SU-DHL-6 (cell line): ENCODE measurements at regions not wholly inside any gene's neighbourhood (a gene's known extent, or its start where the extent isn't known, plus 50 kb on each side); places are given as distances from the start of the nearest gene placed in this dataset.

ENCODE experiments used
- H2AFZ ChIP-seq: fragments of 200-600 bp; sonication (generic); 2 replicates; pipeline ENCODE4 v1.6.1; 2014; ENCODE audit warnings: low read depth, mild to moderate bottlenecking, moderate library complexity, mixed read lengths, antibody characterized with exemption, low read length; ENCODE audit not compliant: severe bottlenecking
- H3F3A ChIP-seq: fragments of 200-600 bp; shearing (Covaris generic); 2 replicates; pipeline ENCODE4 v1.6.0; 2016; ENCODE audit warnings: antibody characterized with exemption, mild to moderate bottlenecking; ENCODE audit not compliant: insufficient read depth
- H3K27ac ChIP-seq: fragments of 200-600 bp; sonication (generic); 2 replicates; pipeline ENCODE4 v1.5.1; 2016; ENCODE audit warnings: low read depth, mild to moderate bottlenecking, low read length, moderate library complexity, mixed read lengths
- H3K27me3 ChIP-seq: fragments of 200-600 bp; sonication (generic), shearing (Covaris generic); 2 replicates; pipeline ENCODE4 v1.6.0; 2014; ENCODE audit warnings: mild to moderate bottlenecking, low read length
- H3K36me3 ChIP-seq: fragments of 200-600 bp; sonication (generic); 2 replicates; pipeline ENCODE4 v1.6.1; 2014; ENCODE audit warnings: mild to moderate bottlenecking, low read length, mixed read lengths
- H3K4me2 ChIP-seq: fragments of 300-600, 200-600 bp; shearing (Covaris generic), sonication (generic); 2 replicates; pipeline ENCODE4 v1.6.0; 2014; ENCODE audit warnings: low read length, low read depth, mild to moderate bottlenecking; ENCODE audit not compliant: poor library complexity, severe bottlenecking
- H3K4me3 ChIP-seq: fragments of 200-600 bp; sonication (generic); 2 replicates; pipeline ENCODE4 v1.5.1; 2014; ENCODE audit warnings: antibody characterized with exemption, low read length, mild to moderate bottlenecking, mixed read lengths; ENCODE audit not compliant: insufficient read depth, poor library complexity, severe bottlenecking
- H3K79me2 ChIP-seq: fragments of 200-600 bp; sonication (generic); 2 replicates; pipeline ENCODE4 v1.6.1; 2014; ENCODE audit warnings: mild to moderate bottlenecking, low read length, moderate library complexity; ENCODE audit not compliant: insufficient read depth
- H3K9ac ChIP-seq: fragments of 200-600 bp; sonication (generic); 2 replicates; pipeline ENCODE4 v1.7.0; 2014; ENCODE audit warnings: mild to moderate bottlenecking, low read length
- H3K9me2 ChIP-seq: fragments of 200-600 bp; sonication (generic); replicated peaks from 2 replicates; pipeline ENCODE4 v1.6.1; 2014; ENCODE audit warnings: low read length; ENCODE audit not compliant: insufficient read depth
- H3K9me3 ChIP-seq: fragments of 200-600 bp; sonication (generic); 2 replicates; pipeline ENCODE4 v1.6.1; 2014; ENCODE audit warnings: low read length, mixed read lengths; ENCODE audit not compliant: insufficient read depth
- H4K20me1 ChIP-seq: fragments of 200-600 bp; sonication (generic); 2 replicates; pipeline ENCODE4 v1.6.1; 2014; ENCODE audit warnings: low read depth, mild to moderate bottlenecking, antibody characterized with exemption, low read length, moderate library complexity, mixed read lengths
- CTCF ChIP-seq: fragments of 200-600 bp; sonication (generic); IDR thresholded peaks from one replicate; pipeline ENCODE4 v1.5.1; 2017; ENCODE audit warnings: antibody characterized with exemption, mild to moderate bottlenecking, low read length, moderate library complexity; ENCODE audit not compliant: insufficient read depth, poor library complexity, severe bottlenecking
- EZH2phosphoT487 ChIP-seq: fragments of 200-600 bp; sonication (generic), shearing (Covaris generic); conservative IDR thresholded peaks from 2 replicates; pipeline ENCODE4 v1.6.1; 2018; ENCODE audit warnings: mild to moderate bottlenecking, antibody characterized with exemption, low read length, moderate library complexity, mixed read lengths

- no peaks in the 10 kb centered on the region for H3K27me3 ChIP-seq
- H3F3A ChIP-seq, result no peaks in the 10 kb centered on the region
- no peak overlapping the region for H2AFZ ChIP-seq
- no peaks in the 10 kb centered on the region for H3K9me3 ChIP-seq
- H3K9ac ChIP-seq, result no peak overlapping the region
- no peaks in the 10 kb centered on the region for H3K79me2 ChIP-seq
- TF ChIP-seq CTCF, result no peak
- no peaks in the 10 kb centered on the region for H3K9me2 ChIP-seq
- no peaks in the 10 kb centered on the region for H3K36me3 ChIP-seq
- H3K4me3 ChIP-seq, result no peak overlapping the region
- no peaks in the 10 kb centered on the region for H4K20me1 ChIP-seq
- H3K27ac ChIP-seq, result no peak overlapping the region
- no peak overlapping the region for H3K4me2 ChIP-seq
Observed at GRCh38 chr22:27472975-27473374, 328.6 kb downstream of the MN1 start.

GRCh38 chr22:27473533-27473932, 328.0 kb downstream of the MN1 start:
- Histone ChIP-seq H3K4me3 (no peak overlapping the region), H2AFZ (no peak overlapping the region), H3K9me3 (no peaks in the 10 kb centered on the region), H3K9me2 (no peaks in the 10 kb centered on the region), H3K27me3 (no peaks in the 10 kb centered on the region), H3K4me2 (no peak overlapping the region), H4K20me1 (no peaks in the 10 kb centered on the region), H3F3A (no peaks in the 10 kb centered on the region), H3K79me2 (no peaks in the 10 kb centered on the region), H3K36me3 (no peaks in the 10 kb centered on the region), H3K27ac (no peak overlapping the region), H3K9ac (no peak overlapping the region)
- TF ChIP-seq EZH2phosphoT487 (no peak), CTCF (no peak)

GRCh38 chr22:27474112-27474571, 327.4 kb downstream of the MN1 start:
- Histone ChIP-seq H3K79me2 (no peaks in the 10 kb centered on the region), H3K9me3 (no peaks in the 10 kb centered on the region), H4K20me1 (no peaks in the 10 kb centered on the region), H3K9ac (no peak overlapping the region), H3K4me3 (no peak overlapping the region), H3F3A (no peaks in the 10 kb centered on the region), H3K4me2 (no peak overlapping the region), H3K27ac (no peak overlapping the region), H3K9me2 (no peaks in the 10 kb centered on the region), H2AFZ (no peak overlapping the region), H3K36me3 (no peaks in the 10 kb centered on the region), H3K27me3 (no peaks in the 10 kb centered on the region)
- TF ChIP-seq CTCF (no peak), EZH2phosphoT487 (no peak)
